Cardiac septum (tissue), 1 donor: ENCODE measurements at regions not wholly inside any gene's neighbourhood (a gene's known extent, or its start where the extent isn't known, plus 50 kb on each side); places are given as distances from the start of the nearest gene placed in this dataset.

Experiments
- DNase-seq: peaks from one replicate; pipeline ENCODE4 v3.0.0-alpha.2; 2020; ENCODE audit warnings: low spot score
- intact Hi-C: fragments of 100-400 bp; cut with DNase I; formaldehyde crosslinking; loops from one replicate; pipeline ENCODE4 v1.14.0; 2022
- donor health status: DM: no; HTN: no; CAD: no.

GRCh38 chr1:58861076-58861475 lies 77.2 kb upstream of the JUN start:
- intact Hi-C loops, result no loop called here
- DNase-seq, result no peak

GRCh38 chr1:58861506-58861905 lies 77.7 kb upstream of the JUN start:
- no peak for DNase-seq
- intact Hi-C loops, result no loop called here

DNA sequence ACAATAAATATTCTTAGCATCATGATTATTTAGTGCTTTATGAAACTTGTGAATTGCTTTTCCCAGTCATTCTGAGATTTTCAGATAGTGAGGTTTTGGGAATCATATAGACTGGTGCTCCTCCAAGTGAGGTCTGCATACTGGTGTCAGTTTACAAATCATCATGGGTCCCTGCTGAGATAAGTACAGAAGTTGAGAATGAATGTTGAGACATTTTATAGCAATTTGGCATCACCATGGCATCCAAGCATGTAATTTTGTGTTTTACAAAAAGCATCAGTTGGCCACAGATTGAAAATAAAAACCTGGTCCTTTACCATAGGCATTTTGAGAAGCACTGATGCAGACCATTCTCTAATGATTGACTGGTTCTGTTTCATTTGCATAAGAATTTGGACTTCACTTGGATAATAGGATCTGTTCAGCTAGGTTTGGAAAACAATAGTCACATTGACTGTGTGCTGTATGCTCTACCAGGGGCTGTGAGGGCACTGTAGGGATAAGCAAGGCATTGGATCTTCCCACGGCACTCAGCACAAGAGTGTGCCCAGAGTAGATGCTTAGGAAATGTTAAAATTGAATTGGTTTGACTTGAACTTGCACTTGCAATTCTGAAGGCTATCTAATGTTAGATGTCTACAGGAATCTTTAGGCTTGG lies 79.0 kb upstream of the JUN start:
- intact Hi-C loops, result no loop called here

DNA sequence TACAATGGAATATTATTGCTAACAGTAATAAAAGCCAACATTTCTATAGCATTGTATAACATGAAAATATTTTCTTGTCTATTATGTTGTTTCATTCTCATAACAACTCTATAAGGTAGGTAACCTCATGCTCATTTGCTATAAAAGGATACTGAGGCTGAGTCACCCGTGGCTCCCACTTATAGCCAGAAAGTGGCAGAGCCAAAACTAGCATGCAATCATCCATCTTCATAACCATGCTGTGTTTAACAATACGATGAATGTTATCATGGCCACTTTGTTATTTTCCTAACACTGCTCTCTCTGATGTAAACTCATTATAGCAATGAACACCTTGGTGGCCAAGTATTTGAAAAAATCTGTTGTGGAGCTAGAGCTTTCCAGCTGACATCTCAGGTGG lies 80.8 kb upstream of the JUN start:
- intact Hi-C loops, result no loop called here
- DNase-seq, result no peak

More for the DNA sequence above, 79.0 kb upstream of the JUN start:
- DNase-seq, result no peak

DNA sequence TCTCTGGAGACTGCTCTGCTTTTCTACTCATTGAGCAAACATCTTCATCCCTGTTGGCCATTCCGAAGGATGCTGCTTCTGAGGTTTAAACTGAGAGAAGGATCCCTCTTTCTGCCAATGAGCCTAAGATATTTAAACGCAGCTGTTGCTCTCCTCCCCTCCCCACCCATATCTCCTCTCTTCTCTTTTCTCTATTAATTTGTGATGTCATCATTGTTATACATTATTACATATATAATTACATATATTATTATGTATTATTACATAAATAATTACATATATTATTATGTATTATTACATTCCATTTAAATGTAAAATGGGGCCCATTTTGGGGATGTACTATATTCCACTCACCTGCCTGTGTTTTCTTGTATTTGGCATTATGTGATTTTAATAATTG lies 82.7 kb upstream of the JUN start:
- intact Hi-C loops, result no loop called here
- no peak for DNase-seq

GRCh38 chr1:58869638-58870297 lies 85.9 kb upstream of the JUN start:
- DNase-seq, result no peak
- intact Hi-C loops, result no loop called here

- DNase-seq, result no peak
- intact Hi-C loops, result no loop called here
Measured at GRCh38 chr1:58870298-58870676, 86.4 kb upstream of the JUN start.

DNA sequence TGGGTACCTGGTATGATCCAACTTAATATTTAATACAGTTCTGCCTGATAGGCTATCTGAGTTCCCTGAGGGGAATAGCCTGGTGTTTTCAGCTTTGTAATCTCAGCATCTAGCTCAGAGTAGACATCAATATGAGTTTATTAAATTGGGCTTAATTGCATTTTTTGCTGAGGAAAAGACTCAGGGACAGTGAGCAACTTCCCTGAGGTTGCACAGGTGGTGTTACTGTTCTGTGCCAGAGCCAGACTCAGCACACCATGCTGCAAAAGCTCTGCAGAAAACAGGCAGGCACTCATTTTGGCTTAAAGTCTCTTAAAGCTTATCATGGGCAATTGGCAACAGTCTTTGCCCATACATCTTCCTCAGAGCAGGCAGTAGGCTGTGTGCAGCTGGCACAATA lies 90.5 kb upstream of the JUN start:
- intact Hi-C loops, result no loop called here
- DNase-seq, result no peak

GRCh38 chr1:58874757-58875755 lies 91.2 kb upstream of the JUN start:
- intact Hi-C loops, result no loop called here
- DNase-seq, result no peak

- intact Hi-C loops, result no loop called here
- no peak for DNase-seq
Measured at GRCh38 chr1:58879464-58879863, 95.6 kb upstream of the JUN start.

DNA sequence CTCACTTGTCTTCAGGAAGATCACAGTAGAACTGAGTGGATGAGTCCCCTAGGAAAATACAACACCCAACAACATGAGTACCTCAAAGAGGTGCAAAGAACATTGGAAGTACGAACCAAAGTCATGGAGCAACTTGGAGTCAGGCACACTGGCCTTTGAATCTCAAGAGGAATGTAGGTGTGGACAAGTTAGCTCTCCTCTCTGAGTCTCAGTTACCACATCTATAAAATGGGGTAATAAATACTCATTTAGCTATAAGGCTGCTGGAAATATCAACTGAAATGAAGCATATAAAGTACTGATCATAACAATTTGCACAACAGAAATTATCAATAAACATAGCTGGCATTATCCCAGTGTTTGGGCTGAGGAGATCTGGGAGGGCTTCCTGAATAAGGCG lies 96.7 kb upstream of the JUN start:
- no peak for DNase-seq
- intact Hi-C loops, result loop anchor here (5.0 kb wide), 1 partner anchor 63 kb away; no protein-coding TSS in a partner anchor

- intact Hi-C loops, result loop anchor here (5.0 kb wide), 1 partner anchor 64 kb away; no protein-coding TSS in a partner anchor
- DNase-seq, result no peak
Measured at GRCh38 chr1:58881471-58881994, 97.7 kb upstream of the JUN start.

DNA sequence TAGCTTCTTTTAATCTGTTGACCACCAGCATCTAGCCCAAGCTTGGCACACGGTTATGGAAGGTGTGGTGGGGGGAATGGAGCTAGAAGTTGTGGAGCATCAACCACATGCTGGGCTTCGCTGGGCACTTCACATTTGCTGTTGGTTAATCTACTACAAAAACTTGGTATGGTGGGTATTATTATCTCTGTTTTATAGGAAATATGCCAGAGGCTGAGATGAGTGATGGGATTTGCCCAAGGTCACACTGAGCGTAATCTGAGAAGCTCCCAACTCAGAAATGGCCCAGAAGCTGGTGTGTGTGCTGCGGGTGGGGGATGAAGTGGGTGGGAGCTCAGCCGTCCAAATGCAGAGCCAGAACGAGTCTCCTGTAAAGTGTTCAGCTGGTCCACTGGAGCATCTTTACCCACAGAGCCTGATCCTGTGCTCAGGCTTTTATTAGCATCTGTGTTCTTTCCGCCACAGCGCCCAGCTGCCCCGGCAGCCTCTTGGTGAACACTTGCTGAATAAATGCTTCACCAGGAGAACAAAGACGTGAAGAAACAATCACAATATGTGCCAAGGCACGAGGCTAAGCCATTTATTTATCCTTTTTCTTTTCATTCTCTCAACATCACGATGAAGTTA lies 98.6 kb upstream of the JUN start:
- no peak for DNase-seq
- intact Hi-C loops, result loop anchor here (5.0 kb wide), 1 partner anchor 65 kb away; no protein-coding TSS in a partner anchor

DNA sequence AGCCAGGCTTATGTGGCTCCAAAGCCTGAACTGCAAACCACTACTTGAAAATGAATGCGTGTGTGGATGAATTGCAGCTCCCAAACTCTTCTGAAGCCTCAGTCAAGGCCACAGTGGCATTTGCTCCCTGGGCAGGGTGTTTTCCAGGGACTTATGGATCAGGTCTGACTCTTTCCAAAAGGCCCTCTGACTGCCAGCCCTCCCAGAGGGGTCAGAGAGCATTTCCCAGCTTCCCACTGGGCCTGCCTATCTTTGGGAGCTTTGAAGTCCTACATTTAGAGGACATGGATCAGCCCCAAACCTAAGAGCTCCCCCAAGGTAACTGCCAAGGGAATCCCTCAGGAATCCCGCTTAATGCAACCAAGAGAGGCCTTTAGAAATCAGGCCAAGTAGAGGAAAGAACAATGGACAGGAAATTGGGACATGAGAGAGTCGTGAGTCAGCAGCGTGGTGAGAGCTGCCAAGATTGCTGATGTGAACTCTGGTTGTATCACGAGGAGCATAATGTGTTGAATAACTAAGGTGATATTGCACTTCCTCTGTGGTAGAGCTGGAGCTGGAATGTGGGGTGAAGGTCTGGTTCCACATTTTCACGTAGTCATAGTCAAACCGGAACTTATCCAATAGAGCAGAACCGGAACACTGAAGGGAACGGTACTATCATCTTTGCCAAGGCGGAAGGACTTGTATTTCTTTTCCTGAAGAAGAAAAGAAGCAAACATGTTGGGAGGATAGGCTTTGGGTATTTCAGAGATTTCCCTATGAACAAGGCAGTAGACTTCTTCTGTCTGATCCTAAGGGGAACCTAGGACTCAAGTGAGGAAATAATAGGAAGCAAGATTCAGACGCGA lies 99.4 kb upstream of the JUN start:
- intact Hi-C loops, result loop anchor here (5.0 kb wide), 1 partner anchor 66 kb away; no protein-coding TSS in a partner anchor
- peak; percentile 89 for DNase-seq

DNA sequence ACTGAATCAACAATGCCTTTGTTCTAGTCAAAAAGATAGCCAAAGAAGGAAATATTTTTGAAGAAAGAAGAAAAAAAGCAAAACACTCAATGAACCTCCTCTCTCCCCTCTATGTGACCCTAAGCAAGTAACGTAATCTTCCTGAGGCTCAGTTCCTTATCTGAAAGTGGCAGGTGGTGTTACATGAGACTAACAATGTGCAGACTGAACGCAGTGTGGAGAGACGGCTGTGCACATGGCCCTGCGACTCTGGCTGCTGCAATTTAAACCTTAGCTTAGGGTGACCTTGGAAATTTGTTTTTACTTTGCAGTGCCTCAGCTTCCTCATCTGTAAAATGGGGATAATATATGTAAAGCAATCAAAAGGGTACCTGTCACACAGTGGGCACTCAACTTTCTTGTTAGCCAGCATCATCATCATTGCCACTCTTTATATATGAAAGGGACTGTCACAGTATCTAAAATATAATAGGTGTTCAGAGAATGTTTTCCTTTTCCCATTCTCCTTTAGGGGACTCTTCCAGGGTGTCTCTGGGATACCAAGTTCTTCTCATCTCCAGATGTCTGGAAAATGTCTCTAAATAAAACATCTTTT lies 100.1 kb upstream of the JUN start:
- intact Hi-C loops, result loop anchor here (5.0 kb wide), 1 partner anchor 67 kb away; no protein-coding TSS in a partner anchor
- no peak for DNase-seq

GRCh38 chr1:58884706-58885661 lies 101.1 kb upstream of the JUN start:
- DNase-seq, result no peak
- intact Hi-C loops, result loop anchor here (5.0 kb wide), 1 partner anchor 68 kb away; no protein-coding TSS in a partner anchor

DNA sequence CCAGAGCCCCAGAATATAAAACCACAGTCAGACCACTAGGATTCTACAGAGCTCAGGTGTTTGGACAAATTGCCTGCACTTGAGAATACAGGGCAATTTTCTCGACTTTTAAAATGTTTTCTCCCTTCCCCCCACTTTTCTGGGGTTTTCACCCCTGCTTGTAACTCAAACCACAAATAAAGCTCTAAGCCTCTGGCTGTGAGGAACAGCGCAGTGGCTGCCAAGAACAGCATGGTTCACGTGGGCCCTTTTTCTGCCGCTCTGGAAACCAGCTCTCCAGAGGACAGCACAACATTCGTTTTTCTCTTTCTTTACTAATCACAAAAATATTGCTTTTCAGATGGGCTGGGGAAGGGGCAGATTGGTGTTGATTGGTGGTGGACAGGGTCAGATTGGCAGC lies 102.2 kb upstream of the JUN start:
- intact Hi-C loops, result no loop called here
- no peak for DNase-seq
